ENCODE measurements at regions not wholly inside any gene's neighbourhood (a gene's known extent, or its start where the extent isn't known, plus 50 kb on each side); places are given as distances from the start of the nearest gene placed in this dataset.
"Not testable (repeated sequence)": the region's sequence is repeated elsewhere in the genome, so short reads cannot be mapped to it uniquely, and the experiment has no call there.

DNA sequence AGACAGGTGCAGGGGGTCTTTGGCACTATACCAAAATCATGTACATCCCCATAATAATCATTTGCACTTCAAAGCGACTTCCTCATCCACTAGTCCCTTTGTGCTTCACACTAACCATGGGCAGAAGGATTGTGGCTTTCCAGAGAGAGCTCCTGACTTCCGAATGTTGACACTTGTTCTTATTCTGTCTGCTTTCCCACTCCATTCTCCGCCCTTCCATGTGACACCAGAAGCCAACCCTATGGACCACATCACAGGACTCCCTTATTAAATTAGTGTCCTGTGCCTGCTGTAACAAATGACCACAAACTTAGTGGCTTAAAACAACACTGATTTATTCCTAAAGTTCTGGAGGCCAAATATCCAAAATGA, 91.6 kb downstream of the CMC2 start:
- TF ChIP-seq CTCF (IDR thresholded peaks at IDR 0.05; ENCODE audit: insufficient read depth, low read length, missing control alignments): no peak
- POLR2A ChIA-PET: no interaction called here
- H3K4me3 ChIP-seq (ENCODE audit: low read depth, low read length): no peak overlapping the region

GRCh38 chr16:80914379-80915078, 92.2 kb downstream of the CMC2 start:
- POLR2A ChIA-PET: no interaction called here
- no peak for DNase-seq (ENCODE audit: low read depth, low spot score)
- TF ChIP-seq CTCF (IDR thresholded peaks at IDR 0.05; ENCODE audit: insufficient read depth, low read length, missing control alignments): no peak
- no peak overlapping the region for H3K4me3 ChIP-seq (ENCODE audit: low read depth, low read length)
- CTCF ChIA-PET: interaction anchor here (2.3 kb wide), 1 partner anchor 10 kb away, joined by 7 read pairs; no protein-coding TSS in a partner anchor

More for the DNA sequence above, 91.6 kb downstream of the CMC2 start:
- DNase-seq (ENCODE audit: low read depth, low spot score): no peak
- CTCF ChIA-PET: interaction anchor here (2.3 kb wide), 1 partner anchor 9 kb away, joined by 7 read pairs; no protein-coding TSS in a partner anchor

DNA sequence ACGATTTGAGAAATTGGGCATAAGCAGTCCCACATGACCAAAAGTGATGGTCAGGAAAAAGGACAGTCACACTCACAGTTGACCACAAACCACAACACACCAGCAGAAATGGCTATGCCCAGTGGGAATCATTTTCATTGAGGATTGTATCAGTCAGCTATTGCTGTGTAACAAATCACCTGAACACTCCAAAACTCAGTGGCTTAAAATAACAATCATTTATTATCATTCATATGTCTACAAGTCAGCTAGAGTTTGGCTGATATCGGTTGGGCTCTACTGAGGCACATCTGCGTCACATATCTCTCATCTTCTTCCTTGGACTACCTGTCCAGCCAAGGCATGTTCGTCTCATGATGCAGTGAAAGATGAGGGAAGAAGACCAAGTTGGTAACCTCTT, 93.3 kb downstream of the CMC2 start:
- TF ChIP-seq CTCF (IDR thresholded peaks at IDR 0.05; ENCODE audit: insufficient read depth, low read length, missing control alignments): no peak
- ChIA-PET CTCF (no interaction called here), POLR2A (no interaction called here)
- DNase-seq (ENCODE audit: low read depth, low spot score): no peak
- no peak overlapping the region for H3K4me3 ChIP-seq (ENCODE audit: low read depth, low read length)

DNA sequence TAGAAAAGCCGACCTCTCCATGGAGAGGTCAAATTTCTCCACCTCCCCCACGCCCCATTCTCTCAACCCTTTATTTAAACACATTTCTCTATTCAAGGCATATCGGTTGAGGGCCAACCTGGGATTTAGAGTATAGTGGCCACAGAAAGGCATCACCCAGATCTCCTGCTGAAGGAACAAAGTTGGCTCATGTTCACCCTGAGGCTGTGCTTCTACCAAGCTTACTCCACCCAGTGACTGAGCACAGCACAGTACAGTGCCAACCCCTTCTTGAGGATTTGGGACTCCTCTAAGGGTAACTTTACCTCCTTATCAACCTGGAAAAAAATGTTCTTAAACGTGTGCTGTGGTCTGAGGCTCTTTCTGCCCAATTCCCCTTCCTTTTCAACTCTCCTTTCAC, 94.0 kb downstream of the CMC2 start:
- ChIA-PET CTCF (no interaction called here), POLR2A (no interaction called here)
- no peak overlapping the region for H3K4me3 ChIP-seq (ENCODE audit: low read depth, low read length)
- no peak for TF ChIP-seq CTCF (IDR thresholded peaks at IDR 0.05; ENCODE audit: insufficient read depth, low read length, missing control alignments)
- no peak for DNase-seq (ENCODE audit: low read depth, low spot score)

- H3K4me3 ChIP-seq (ENCODE audit: low read depth, low read length): no peak overlapping the region
- no peak for TF ChIP-seq CTCF (IDR thresholded peaks at IDR 0.05; ENCODE audit: insufficient read depth, low read length, missing control alignments)
- DNase-seq (ENCODE audit: low read depth, low spot score): no peak
- CTCF ChIA-PET: interaction anchor here (0.9 to 4.4 kb wide), 2 partner anchors 14 to 126 kb away, joined by 3 to 21 read pairs; partner anchors contain the start of gene ATMIN
- POLR2A ChIA-PET: no interaction called here
These were observed 96.3 kb downstream of the CMC2 start for GRCh38 chr16:80910434-80910833.

DNA sequence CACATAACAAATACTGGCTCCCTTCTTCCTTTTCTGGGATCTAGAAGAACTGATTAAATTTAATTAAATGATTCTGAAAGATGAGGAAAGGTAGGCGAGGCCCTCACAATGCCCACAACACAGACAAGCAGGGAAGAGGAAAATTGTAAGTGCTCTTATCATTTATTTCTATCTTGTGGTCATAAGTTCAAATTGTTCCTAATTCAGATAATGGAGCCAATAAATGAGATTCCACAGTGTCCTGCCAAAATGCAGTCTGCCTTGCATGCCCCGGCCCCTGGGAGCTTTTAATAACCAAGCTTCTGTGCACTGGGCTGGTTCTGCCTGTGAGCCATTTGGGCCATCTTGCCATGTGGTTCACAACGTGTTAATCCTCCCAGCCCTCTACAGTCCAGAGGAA, 97.0 kb downstream of the CMC2 start:
- no peak overlapping the region for H3K4me3 ChIP-seq (ENCODE audit: low read depth, low read length)
- ChIA-PET POLR2A (no interaction called here), CTCF (interaction anchor here (0.9 to 4.4 kb wide), 2 partner anchors 14 to 126 kb away, joined by 3 to 21 read pairs; partner anchors contain the start of gene ATMIN)
- DNase-seq (ENCODE audit: low read depth, low spot score): no peak
- TF ChIP-seq CTCF (IDR thresholded peaks at IDR 0.05; ENCODE audit: insufficient read depth, low read length, missing control alignments): no peak

- DNase-seq (ENCODE audit: low read depth, low spot score); POLR2A ChIA-PET: not testable (repeated sequence)
- CTCF ChIA-PET: interaction anchor here (1.3 to 4.4 kb wide), 2 partner anchors 18 to 379 kb away, joined by 3 to 21 read pairs; no protein-coding TSS in a partner anchor
These were observed 100.5 kb downstream of the CMC2 start for GRCh38 chr16:80906169-80906568.

More at GRCh38 chr16:80906169-80906568, 100.5 kb downstream of the CMC2 start:
- H3K4me3 ChIP-seq (ENCODE audit: low read depth, low read length): not testable (repeated sequence)

Data from AG04449 (cell line).